AG04449 (cell line): ENCODE measurements at regions not wholly inside any gene's neighbourhood (a gene's known extent, or its start where the extent isn't known, plus 50 kb on each side); places are given as distances from the start of the nearest gene placed in this dataset.
"Not testable (repeated sequence)": the region's sequence is repeated elsewhere in the genome, so short reads cannot be mapped to it uniquely, and the experiment has no call there.

ENCODE experiments used
- CTCF ChIA-PET: fragments of 350-600 bp; formaldehyde crosslinking; extraction: SDS; loops from one replicate; lab custom pipeline; 2021; ENCODE audit warnings: antibody characterized with exemption; lab: Yijun Ruan, JAX
- POLR2A ChIA-PET: fragments of 400-600, 350-600 bp; formaldehyde crosslinking; extraction: SDS; loops from one replicate; lab custom pipeline; 2020; ENCODE audit warnings: antibody characterized with exemption, inconsistent platforms; lab: Yijun Ruan, JAX
- DNase-seq: peaks from one replicate; pipeline ENCODE4 v3.0.0-alpha.2; 2010; ENCODE audit warnings: low read depth, low spot score
- H3K4me3 ChIP-seq: 2 replicates; pipeline ENCODE4 v1.5.1; 2011; ENCODE audit warnings: low read depth, mild to moderate bottlenecking, control low read depth, low read length
- CTCF ChIP-seq: IDR thresholded peaks from one replicate; pipeline ENCODE4 v1.5.1; 2011; ENCODE audit warnings: mild to moderate bottlenecking, moderate library complexity, low read length, control low read depth, inconsistent platforms; ENCODE audit not compliant: insufficient read depth; ENCODE audit errors: missing control alignments

- TF ChIP-seq CTCF: no peak
- no peak for DNase-seq
- ChIA-PET CTCF (interaction anchor here (1.3 to 2.6 kb wide), 2 partner anchors 10 to 12 kb away, joined by 4 to 13 read pairs; no protein-coding TSS in a partner anchor), POLR2A (no interaction called here)
- H3K4me3 ChIP-seq: no peak overlapping the region
Observed at GRCh38 chr3:43843386-43843785, 152.6 kb downstream of the ABHD5 start.

- ChIA-PET POLR2A (interaction anchor here (0.6 kb wide), 1 partner anchor 253 kb away, joined by 3 read pairs; no protein-coding TSS in a partner anchor), CTCF (interaction anchor here (2.6 to 3.0 kb wide), 2 partner anchors 11 kb away, joined by 13 to 20 read pairs; no protein-coding TSS in a partner anchor)
Observed at GRCh38 chr3:43844757-43845156, 154.0 kb downstream of the ABHD5 start.

GRCh38 chr3:43845553-43845952, 154.8 kb downstream of the ABHD5 start:
- ChIA-PET POLR2A (interaction anchor here (0.6 kb wide), 1 partner anchor 252 kb away, joined by 3 read pairs; no protein-coding TSS in a partner anchor), CTCF (interaction anchor here (3.0 kb wide), 1 partner anchor 10 kb away, joined by 20 read pairs; no protein-coding TSS in a partner anchor)
- not testable (repeated sequence) for DNase-seq, H3K4me3 ChIP-seq

More at GRCh38 chr3:43844757-43845156, 154.0 kb downstream of the ABHD5 start:
- DNase-seq: no peak
- no peak overlapping the region for H3K4me3 ChIP-seq
- TF ChIP-seq CTCF: no peak

GRCh38 chr3:43852066-43852465, 161.3 kb downstream of the ABHD5 start:
- TF ChIP-seq CTCF: no peak
- H3K4me3 ChIP-seq: no peak overlapping the region
- ChIA-PET POLR2A (interaction anchor here (1.2 to 1.3 kb wide), 2 partner anchors 15 to 20 kb away, joined by 6 to 14 read pairs; no protein-coding TSS in a partner anchor), CTCF (interaction anchor here (1.3 to 8.9 kb wide), 6 partner anchors 17 to 308 kb away, joined by 3 to 155 read pairs (median 4); no protein-coding TSS in a partner anchor)
- no peak for DNase-seq

GRCh38 chr3:43854283-43854682, 163.5 kb downstream of the ABHD5 start:
- no peak for DNase-seq
- ChIA-PET CTCF (interaction anchor here (1.2 to 8.9 kb wide), 6 partner anchors 8 to 128 kb away, joined by 3 to 155 read pairs (median 19); no protein-coding TSS in a partner anchor), POLR2A (interaction anchor here (2.3 kb wide), 1 partner anchor 12 kb away, joined by 12 read pairs; no protein-coding TSS in a partner anchor)
- no peak for TF ChIP-seq CTCF
- H3K4me3 ChIP-seq: no peak overlapping the region

GRCh38 chr3:43854916-43855315, 164.2 kb downstream of the ABHD5 start:
- DNase-seq: no peak
- no peak for TF ChIP-seq CTCF
- POLR2A ChIA-PET: interaction anchor here (2.3 kb wide), 1 partner anchor 12 kb away, joined by 12 read pairs; no protein-coding TSS in a partner anchor
- no peak overlapping the region for H3K4me3 ChIP-seq
- CTCF ChIA-PET: interaction anchor here (0.8 to 8.9 kb wide), 32 partner anchors 9 to 675 kb away, joined by 3 to 155 read pairs (median 5); no protein-coding TSS in a partner anchor
